MM.1S (cell line): ENCODE measurements at regions not wholly inside any gene's neighbourhood (a gene's known extent, or its start where the extent isn't known, plus 50 kb on each side); places are given as distances from the start of the nearest gene placed in this dataset.

Source experiments
- DNase-seq: peaks from one replicate; pipeline ENCODE4 v3.0.0-alpha.2; 2015
- H2AFZ ChIP-seq: fragments of 300-600 bp; sonication (generic); 2 replicates; pipeline ENCODE4 v1.6.0; 2016; ENCODE audit warnings: antibody characterized with exemption, low read length
- H3F3A ChIP-seq: fragments of 300-600 bp; sonication (generic); 2 replicates; pipeline ENCODE4 v1.6.1; 2016; ENCODE audit warnings: mild to moderate bottlenecking, antibody characterized with exemption, low read length, moderate library complexity, mixed read lengths; ENCODE audit not compliant: insufficient read depth
- H3K27ac ChIP-seq: fragments of 300-600 bp; sonication (generic); 2 replicates; pipeline ENCODE4 v1.5.1; 2016; ENCODE audit warnings: mild to moderate bottlenecking, low read length
- H3K27me3 ChIP-seq: fragments of 300-600 bp; sonication (generic); replicated peaks from 2 replicates; pipeline ENCODE4 v1.6.0; 2016; ENCODE audit warnings: low read length; ENCODE audit not compliant: insufficient read depth
- H3K36me3 ChIP-seq: fragments of 300-600 bp; sonication (generic); replicated peaks from 2 replicates; pipeline ENCODE4 v1.6.1; 2016; ENCODE audit warnings: mild to moderate bottlenecking, low read length, mixed read lengths; ENCODE audit not compliant: insufficient read depth
- H3K4me1 ChIP-seq: fragments of 300-600 bp; sonication (generic); 2 replicates; pipeline ENCODE4 v1.6.1; 2016; ENCODE audit warnings: low read length, mixed read lengths
- H3K4me2 ChIP-seq: fragments of 300-600 bp; sonication (generic); 2 replicates; pipeline ENCODE4 v1.6.0; 2016; ENCODE audit warnings: low read depth, low read length
- H3K4me3 ChIP-seq: fragments of 300-600 bp; sonication (generic); 2 replicates; pipeline ENCODE4 v1.5.1; 2016; ENCODE audit warnings: low read length, mixed read lengths
- H3K79me2 ChIP-seq: fragments of 300-600 bp; sonication (generic); 2 replicates; pipeline ENCODE4 v1.6.1; 2016; ENCODE audit warnings: mixed run types, low read length, mixed read lengths
- H3K9ac ChIP-seq: fragments of 300-600 bp; sonication (generic); 2 replicates; pipeline ENCODE4 v1.6.1; 2016; ENCODE audit warnings: low read length, mixed read lengths
- H3K9me2 ChIP-seq: fragments of 300-600 bp; sonication (generic); replicated peaks from 2 replicates; pipeline ENCODE4 v1.6.1; 2016; ENCODE audit warnings: mild to moderate bottlenecking, low read length, mixed read lengths; ENCODE audit not compliant: insufficient read depth
- H3K9me3 ChIP-seq: fragments of 300-600 bp; sonication (generic); replicated peaks from 2 replicates; pipeline ENCODE4 v1.6.1; 2016; ENCODE audit warnings: mild to moderate bottlenecking, low read length, mixed read lengths; ENCODE audit not compliant: insufficient read depth
- H4K20me1 ChIP-seq: fragments of 300-600 bp; sonication (generic); 2 replicates; pipeline ENCODE4 v1.6.1; 2016; ENCODE audit warnings: mild to moderate bottlenecking, low read length, moderate library complexity, mixed read lengths; ENCODE audit not compliant: insufficient read depth
- EZH2 ChIP-seq: fragments of 300-600 bp; sonication (generic); optimal IDR thresholded peaks from 2 replicates; pipeline ENCODE3; 2017; ENCODE audit warnings: low read depth, mild to moderate bottlenecking, antibody characterized with exemption, low read length, mixed read lengths
- EZH2phosphoT487 ChIP-seq: fragments of 300-600 bp; sonication (generic); IDR thresholded peaks from 2 replicates; pipeline ENCODE4 v1.6.1; 2018; ENCODE audit warnings: antibody characterized with exemption, low read length
- TF ChIP-seq, protein P1 (sequence below): fragments of 300-600 bp; sonication (generic); IDR thresholded peaks from 2 replicates; pipeline ENCODE4 v1.5.1; 2016; ENCODE audit warnings: antibody characterized with exemption, low read length, mixed read lengths

GRCh38 chr11:94676814-94677213 lies 91.3 kb upstream of the AMOTL1 start:
- no peaks in the 10 kb centered on the region for H3K4me1 ChIP-seq
- H3K79me2 ChIP-seq: no peaks in the 10 kb centered on the region
- no peak overlapping the region for H2AFZ ChIP-seq
- H3F3A ChIP-seq: no peaks in the 10 kb centered on the region
- no peak for DNase-seq
- no peaks in the 10 kb centered on the region for H3K9me2 ChIP-seq
- H3K9ac ChIP-seq: no peak overlapping the region
- no peak overlapping the region for H3K27ac ChIP-seq
- H3K9me3 ChIP-seq: no peaks in the 10 kb centered on the region
- no peak overlapping the region for H3K4me3 ChIP-seq
- H3K4me2 ChIP-seq: no peak overlapping the region
- no peaks in the 10 kb centered on the region for H3K27me3 ChIP-seq
- no peaks in the 10 kb centered on the region for H3K36me3 ChIP-seq
- TF ChIP-seq EZH2phosphoT487 (no peak), EZH2 (no peak)
- TF ChIP-seq, protein P1, sequence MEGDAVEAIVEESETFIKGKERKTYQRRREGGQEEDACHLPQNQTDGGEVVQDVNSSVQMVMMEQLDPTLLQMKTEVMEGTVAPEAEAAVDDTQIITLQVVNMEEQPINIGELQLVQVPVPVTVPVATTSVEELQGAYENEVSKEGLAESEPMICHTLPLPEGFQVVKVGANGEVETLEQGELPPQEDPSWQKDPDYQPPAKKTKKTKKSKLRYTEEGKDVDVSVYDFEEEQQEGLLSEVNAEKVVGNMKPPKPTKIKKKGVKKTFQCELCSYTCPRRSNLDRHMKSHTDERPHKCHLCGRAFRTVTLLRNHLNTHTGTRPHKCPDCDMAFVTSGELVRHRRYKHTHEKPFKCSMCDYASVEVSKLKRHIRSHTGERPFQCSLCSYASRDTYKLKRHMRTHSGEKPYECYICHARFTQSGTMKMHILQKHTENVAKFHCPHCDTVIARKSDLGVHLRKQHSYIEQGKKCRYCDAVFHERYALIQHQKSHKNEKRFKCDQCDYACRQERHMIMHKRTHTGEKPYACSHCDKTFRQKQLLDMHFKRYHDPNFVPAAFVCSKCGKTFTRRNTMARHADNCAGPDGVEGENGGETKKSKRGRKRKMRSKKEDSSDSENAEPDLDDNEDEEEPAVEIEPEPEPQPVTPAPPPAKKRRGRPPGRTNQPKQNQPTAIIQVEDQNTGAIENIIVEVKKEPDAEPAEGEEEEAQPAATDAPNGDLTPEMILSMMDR: no peak
- no peaks in the 10 kb centered on the region for H4K20me1 ChIP-seq

GRCh38 chr11:94678236-94678635 lies 89.9 kb upstream of the AMOTL1 start:
- no peak overlapping the region for H2AFZ ChIP-seq
- no peaks in the 10 kb centered on the region for H3K9me2 ChIP-seq
- no peak for DNase-seq
- H3K9me3 ChIP-seq: no peaks in the 10 kb centered on the region
- H4K20me1 ChIP-seq: no peaks in the 10 kb centered on the region
- no peaks in the 10 kb centered on the region for H3F3A ChIP-seq
- no peaks in the 10 kb centered on the region for H3K36me3 ChIP-seq
- no peak overlapping the region for H3K4me3 ChIP-seq
- no peak overlapping the region for H3K27ac ChIP-seq
- H3K4me1 ChIP-seq: no peaks in the 10 kb centered on the region
- no peak overlapping the region for H3K9ac ChIP-seq
- H3K79me2 ChIP-seq: no peaks in the 10 kb centered on the region
- TF ChIP-seq, protein P1: no peak
- TF ChIP-seq EZH2: no peak
- no peak for TF ChIP-seq EZH2phosphoT487
- no peak overlapping the region for H3K4me2 ChIP-seq
- no peaks in the 10 kb centered on the region for H3K27me3 ChIP-seq

DNA sequence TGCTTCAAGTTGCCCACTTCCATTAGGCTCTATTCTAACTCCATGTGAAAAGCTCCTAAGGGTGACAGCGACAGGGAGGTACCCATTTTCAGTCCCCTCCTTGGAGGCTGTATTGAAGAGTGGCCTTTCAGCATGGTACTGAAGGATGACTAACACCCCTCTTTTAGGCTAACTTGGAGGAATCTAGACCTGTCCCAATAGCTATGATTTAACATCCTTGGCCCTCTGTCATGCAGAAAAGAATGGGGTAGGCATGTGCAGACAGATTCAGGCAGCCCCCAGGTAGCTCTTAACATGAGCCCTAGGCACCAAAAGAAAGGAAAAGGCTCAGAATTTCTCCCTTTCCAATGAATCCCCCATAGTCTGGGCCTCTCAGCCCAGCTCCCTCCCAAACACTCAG lies 89.3 kb upstream of the AMOTL1 start:
- no peak overlapping the region for H3K4me3 ChIP-seq
- no peaks in the 10 kb centered on the region for H3K27me3 ChIP-seq
- H3K4me1 ChIP-seq: no peaks in the 10 kb centered on the region

More for the DNA sequence above, 89.3 kb upstream of the AMOTL1 start:
- Histone ChIP-seq H3K4me2 (no peak overlapping the region), H3F3A (no peaks in the 10 kb centered on the region), H2AFZ (no peak overlapping the region), H3K36me3 (no peaks in the 10 kb centered on the region), H4K20me1 (no peaks in the 10 kb centered on the region), H3K9me2 (no peaks in the 10 kb centered on the region), H3K9ac (no peak overlapping the region), H3K27ac (no peak overlapping the region), H3K9me3 (no peaks in the 10 kb centered on the region), H3K79me2 (no peaks in the 10 kb centered on the region)
- TF ChIP-seq EZH2phosphoT487 (no peak), EZH2 (no peak)
- TF ChIP-seq, protein P1: no peak
- DNase-seq: no peak
